Neural cell (in vitro differentiated cells): ENCODE measurements at regions not wholly inside any gene's neighbourhood (a gene's known extent, or its start where the extent isn't known, plus 50 kb on each side); places are given as distances from the start of the nearest gene placed in this dataset.
A peak's percentile ranks its signal among the peaks of the same experiment; 100 is the strongest.

Experiments used
- H2AFZ ChIP-seq: fragments of 200-600, 300-800 bp; sonication (generic), shearing (Covaris generic); 2 replicates; pipeline ENCODE4 v1.6.0; 2014; ENCODE audit warnings: low read depth, mild to moderate bottlenecking, antibody characterized with exemption, low read length, moderate library complexity
- H3F3A ChIP-seq: fragments of 200-600 bp; shearing (Covaris generic); 2 replicates; pipeline ENCODE4 v1.6.1; 2016; ENCODE audit warnings: mild to moderate bottlenecking, moderate library complexity, mixed read lengths, antibody characterized with exemption, low read length; ENCODE audit not compliant: insufficient read depth, poor library complexity, severe bottlenecking
- H3K27ac ChIP-seq: fragments of 200-600, 300-800 bp; sonication (generic), shearing (Covaris generic); 2 replicates; pipeline ENCODE4 v1.5.1; 2014; ENCODE audit warnings: mild to moderate bottlenecking, low read length, moderate library complexity
- H3K27me3 ChIP-seq: fragments of 300-800, 200-600 bp; sonication (generic), shearing (Covaris generic); 2 replicates; pipeline ENCODE4 v1.6.0; 2014; ENCODE audit warnings: mild to moderate bottlenecking, low read depth, low read length, moderate library complexity; ENCODE audit not compliant: insufficient read depth
- H3K36me3 ChIP-seq: fragments of 300-800, 200-600 bp; sonication (generic), shearing (Covaris generic); 2 replicates; pipeline ENCODE4 v1.5.1; 2014; ENCODE audit warnings: mild to moderate bottlenecking, antibody characterized with exemption, low read length, moderate library complexity; ENCODE audit not compliant: insufficient read depth
- H3K4me2 ChIP-seq: fragments of 300-800, 200-600 bp; sonication (generic), shearing (Covaris generic); 2 replicates; pipeline ENCODE4 v1.6.0; 2014; ENCODE audit warnings: mild to moderate bottlenecking, low read length
- H3K4me3 ChIP-seq: fragments of 300-800, 200-600 bp; sonication (generic), shearing (Covaris generic); 2 replicates; pipeline ENCODE4 v1.5.1; 2014; ENCODE audit warnings: mild to moderate bottlenecking, low read length, moderate library complexity
- H3K79me2 ChIP-seq: fragments of 200-600 bp; shearing (Covaris generic); replicated peaks from 2 replicates; pipeline ENCODE4 v1.6.0; 2014; ENCODE audit warnings: mild to moderate bottlenecking, low read length, moderate library complexity; ENCODE audit not compliant: insufficient read depth
- H3K9ac ChIP-seq: fragments of 300-800, 200-600 bp; sonication (generic), shearing (Covaris generic); 2 replicates; pipeline ENCODE4 v1.6.1; 2016; ENCODE audit warnings: mild to moderate bottlenecking, low read length, mixed read lengths
- H3K9me2 ChIP-seq: fragments of 200-600 bp; shearing (Covaris generic); 2 replicates; pipeline ENCODE4 v1.6.1; 2016; ENCODE audit warnings: mild to moderate bottlenecking, low read length, mixed read lengths; ENCODE audit not compliant: insufficient read depth
- H3K9me3 ChIP-seq: fragments of 200-600, 300-800 bp; sonication (generic), shearing (Covaris generic); 2 replicates; pipeline ENCODE4 v1.6.1; 2016; ENCODE audit warnings: mild to moderate bottlenecking, mixed run types, low read length, moderate library complexity, mixed read lengths
- H4K20me1 ChIP-seq: fragments of 200-600 bp; shearing (Covaris generic); 2 replicates; pipeline ENCODE4 v1.6.1; 2016; ENCODE audit warnings: mild to moderate bottlenecking, mixed run types; ENCODE audit not compliant: insufficient read depth
- CTCF ChIP-seq: fragments of 450-650 bp; IDR thresholded peaks from 2 replicates; pipeline ENCODE4 v1.5.1; 2014; ENCODE audit warnings: antibody characterized with exemption, mild to moderate bottlenecking, moderate library complexity; ENCODE audit not compliant: poor library complexity, severe bottlenecking
- EP300 ChIP-seq: fragments of 450-650 bp; conservative IDR thresholded peaks from 2 replicates; pipeline ENCODE4 v1.6.1; 2014; ENCODE audit warnings: antibody characterized with exemption, mild to moderate bottlenecking, moderate library complexity; ENCODE audit not compliant: poor library complexity, severe bottlenecking
- POLR2AphosphoS5 ChIP-seq: IDR thresholded peaks from 2 replicates; pipeline ENCODE4 v1.6.1; 2012
- TAF1 ChIP-seq: IDR thresholded peaks from 2 replicates; pipeline ENCODE4 v1.6.1; 2012; ENCODE audit warnings: low read depth
- TF ChIP-seq, protein P1 (sequence below): IDR thresholded peaks from 2 replicates; pipeline ENCODE4 v1.6.1; 2012; ENCODE audit warnings: borderline replicate concordance

- Histone ChIP-seq H3K27me3 (no peaks in the 10 kb centered on the region), H3K27ac (peak overlapping the region; percentile 66), H3K36me3 (no peaks in the 10 kb centered on the region), H3K4me2 (peak overlapping the region; percentile 17), H2AFZ (peak overlapping the region; percentile 42), H3K79me2 (no peaks in the 10 kb centered on the region), H3K9me3 (no peaks in the 10 kb centered on the region), H3K9me2 (no peaks in the 10 kb centered on the region), H3K4me3 (peak overlapping the region; percentile 42), H4K20me1 (no peaks in the 10 kb centered on the region), H3K9ac (peak overlapping the region; percentile 38), H3F3A (no peaks in the 10 kb centered on the region)
- TF ChIP-seq CTCF (no peak), TAF1 (no peak)
- TF ChIP-seq, protein P1, sequence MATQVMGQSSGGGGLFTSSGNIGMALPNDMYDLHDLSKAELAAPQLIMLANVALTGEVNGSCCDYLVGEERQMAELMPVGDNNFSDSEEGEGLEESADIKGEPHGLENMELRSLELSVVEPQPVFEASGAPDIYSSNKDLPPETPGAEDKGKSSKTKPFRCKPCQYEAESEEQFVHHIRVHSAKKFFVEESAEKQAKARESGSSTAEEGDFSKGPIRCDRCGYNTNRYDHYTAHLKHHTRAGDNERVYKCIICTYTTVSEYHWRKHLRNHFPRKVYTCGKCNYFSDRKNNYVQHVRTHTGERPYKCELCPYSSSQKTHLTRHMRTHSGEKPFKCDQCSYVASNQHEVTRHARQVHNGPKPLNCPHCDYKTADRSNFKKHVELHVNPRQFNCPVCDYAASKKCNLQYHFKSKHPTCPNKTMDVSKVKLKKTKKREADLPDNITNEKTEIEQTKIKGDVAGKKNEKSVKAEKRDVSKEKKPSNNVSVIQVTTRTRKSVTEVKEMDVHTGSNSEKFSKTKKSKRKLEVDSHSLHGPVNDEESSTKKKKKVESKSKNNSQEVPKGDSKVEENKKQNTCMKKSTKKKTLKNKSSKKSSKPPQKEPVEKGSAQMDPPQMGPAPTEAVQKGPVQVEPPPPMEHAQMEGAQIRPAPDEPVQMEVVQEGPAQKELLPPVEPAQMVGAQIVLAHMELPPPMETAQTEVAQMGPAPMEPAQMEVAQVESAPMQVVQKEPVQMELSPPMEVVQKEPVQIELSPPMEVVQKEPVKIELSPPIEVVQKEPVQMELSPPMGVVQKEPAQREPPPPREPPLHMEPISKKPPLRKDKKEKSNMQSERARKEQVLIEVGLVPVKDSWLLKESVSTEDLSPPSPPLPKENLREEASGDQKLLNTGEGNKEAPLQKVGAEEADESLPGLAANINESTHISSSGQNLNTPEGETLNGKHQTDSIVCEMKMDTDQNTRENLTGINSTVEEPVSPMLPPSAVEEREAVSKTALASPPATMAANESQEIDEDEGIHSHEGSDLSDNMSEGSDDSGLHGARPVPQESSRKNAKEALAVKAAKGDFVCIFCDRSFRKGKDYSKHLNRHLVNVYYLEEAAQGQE = no peak
These were observed 198.3 kb upstream of the NABP1 start for GRCh38 chr2:191479680-191480023.

- TF ChIP-seq EP300 (no peak), TAF1 (no peak), POLR2AphosphoS5 (no peak)
- TF ChIP-seq, protein P1 = no peak
- H3K9me3 ChIP-seq = no peaks in the 10 kb centered on the region
- no peaks in the 10 kb centered on the region for H3K36me3 ChIP-seq
- no peaks in the 10 kb centered on the region for H3K27me3 ChIP-seq
- H3K4me2 ChIP-seq = no peak overlapping the region
- H3K9ac ChIP-seq = no peak overlapping the region
- no peak overlapping the region for H3K4me3 ChIP-seq
- no peaks in the 10 kb centered on the region for H3K79me2 ChIP-seq
- no peaks in the 10 kb centered on the region for H3K9me2 ChIP-seq
- no peaks in the 10 kb centered on the region for H3F3A ChIP-seq
- no peak overlapping the region for H3K27ac ChIP-seq
- no peak overlapping the region for H2AFZ ChIP-seq
- H4K20me1 ChIP-seq = no peaks in the 10 kb centered on the region
These were observed 196.4 kb upstream of the NABP1 start for GRCh38 chr2:191481305-191482070.
